PC-3 (cell line): ENCODE measurements at regions not wholly inside any gene's neighbourhood (a gene's known extent, or its start where the extent isn't known, plus 50 kb on each side); places are given as distances from the start of the nearest gene placed in this dataset.

Source experiments
- ATAC-seq: fragments of 200-7000 bp; cut with Tn5 transposase; 2 replicates; pipeline ENCODE4 v1.9.1; 2020; ENCODE audit warnings: mild to moderate bottlenecking, moderate library complexity
- BruUV-seq: library from RNA; stranded (reverse); fragments of 400-500 nt; replicated peaks from 2 replicates; lab custom pipeline; 2021; lab: Mats Ljungman, UMichigan
- CTCF ChIA-PET: fragments of 300-600 bp; sonication (Branson Sonifier 250); formaldehyde crosslinking; loops from one replicate; lab custom pipeline; 2022; ENCODE audit warnings: antibody characterized with exemption; lab: Charles Lee
- POLR2A ChIA-PET: fragments of 300-600 bp; sonication (Branson Sonifier 250); formaldehyde crosslinking; loops from one replicate; lab custom pipeline; 2022; ENCODE audit warnings: antibody characterized with exemption; ENCODE audit not compliant: unreplicated experiment; lab: Charles Lee
- DNase-seq: peaks from one replicate; pipeline ENCODE4 v3.0.0-alpha.2; 2015
- H2AFZ ChIP-seq: fragments of 300-600 bp; sonication (generic); 2 replicates; pipeline ENCODE4 v1.6.0; 2016; ENCODE audit warnings: antibody characterized with exemption, low read length
- H3F3A ChIP-seq: fragments of 300-600 bp; sonication (generic); one replicate; pipeline ENCODE4 v1.6.0; 2017; ENCODE audit warnings: antibody characterized with exemption, low read length, control low read depth, mild to moderate bottlenecking; ENCODE audit not compliant: unreplicated experiment
- H3K27ac ChIP-seq: fragments of 300-600 bp; sonication (generic); 2 replicates; pipeline ENCODE4 v1.5.1; 2016; ENCODE audit warnings: mild to moderate bottlenecking, low read length
- H3K27me3 ChIP-seq: fragments of 300-600 bp; sonication (generic); 2 replicates; pipeline ENCODE4 v1.6.1; 2016; ENCODE audit warnings: low read length, mixed read lengths
- H3K36me3 ChIP-seq: fragments of 300-600 bp; sonication (generic); 2 replicates; pipeline ENCODE4 v1.6.1; 2016; ENCODE audit warnings: low read depth, mixed run types, low read length, mixed read lengths
- H3K4me1 ChIP-seq: fragments of 300-600 bp; sonication (generic); 2 replicates; pipeline ENCODE4 v1.5.1; 2016; ENCODE audit warnings: low read length; ENCODE audit not compliant: insufficient read depth
- H3K4me2 ChIP-seq: fragments of 300-600 bp; sonication (generic); 2 replicates; pipeline ENCODE4 v1.6.0; 2016; ENCODE audit warnings: low read length
- H3K4me3 ChIP-seq: fragments of 300-600 bp; sonication (generic); 2 replicates; pipeline ENCODE4 v1.5.1; 2016; ENCODE audit warnings: mild to moderate bottlenecking, low read length, mixed read lengths
- H3K79me2 ChIP-seq: fragments of 300-600 bp; sonication (generic); 2 replicates; pipeline ENCODE4 v1.6.1; 2017; ENCODE audit warnings: low read length, mixed read lengths
- H3K9ac ChIP-seq: fragments of 300-600 bp; sonication (generic); 2 replicates; pipeline ENCODE4 v1.6.0; 2016; ENCODE audit warnings: mild to moderate bottlenecking, low read length
- H3K9me2 ChIP-seq: fragments of 300-600 bp; sonication (generic); replicated peaks from 2 replicates; pipeline ENCODE4 v1.6.1; 2016; ENCODE audit warnings: mixed run types, low read length, mixed read lengths
- H3K9me3 ChIP-seq: fragments of 300-600 bp; sonication (generic); 2 replicates; pipeline ENCODE4 v1.6.1; 2016; ENCODE audit warnings: low read length, mixed read lengths
- H4K20me1 ChIP-seq: fragments of 300-600 bp; sonication (generic); 2 replicates; pipeline ENCODE4 v1.6.1; 2016; ENCODE audit warnings: low read length, mixed read lengths
- EZH2 ChIP-seq: fragments of 300-600 bp; sonication (generic); IDR thresholded peaks from one replicate; pipeline ENCODE4 v1.6.1; 2017; ENCODE audit warnings: antibody characterized with exemption, mild to moderate bottlenecking, low read length; ENCODE audit not compliant: unreplicated experiment
- EZH2phosphoT487 ChIP-seq: fragments of 300-600 bp; sonication (generic); IDR thresholded peaks from 2 replicates; pipeline ENCODE4 v1.6.1; 2018; ENCODE audit warnings: mild to moderate bottlenecking, antibody characterized with exemption, low read length, borderline replicate concordance
- intact Hi-C: fragments of 100-400 bp; cut with micrococcal nuclease; formaldehyde crosslinking; loops from 2 replicates; pipeline ENCODE4 v1.9.0; 2023
- TF ChIP-seq, protein P1 (sequence below): fragments of 300-600 bp; sonication (generic); conservative IDR thresholded peaks from 2 replicates; pipeline ENCODE4 v1.5.1; 2017; ENCODE audit warnings: antibody characterized with exemption, low read depth, mild to moderate bottlenecking, low read length

DNA sequence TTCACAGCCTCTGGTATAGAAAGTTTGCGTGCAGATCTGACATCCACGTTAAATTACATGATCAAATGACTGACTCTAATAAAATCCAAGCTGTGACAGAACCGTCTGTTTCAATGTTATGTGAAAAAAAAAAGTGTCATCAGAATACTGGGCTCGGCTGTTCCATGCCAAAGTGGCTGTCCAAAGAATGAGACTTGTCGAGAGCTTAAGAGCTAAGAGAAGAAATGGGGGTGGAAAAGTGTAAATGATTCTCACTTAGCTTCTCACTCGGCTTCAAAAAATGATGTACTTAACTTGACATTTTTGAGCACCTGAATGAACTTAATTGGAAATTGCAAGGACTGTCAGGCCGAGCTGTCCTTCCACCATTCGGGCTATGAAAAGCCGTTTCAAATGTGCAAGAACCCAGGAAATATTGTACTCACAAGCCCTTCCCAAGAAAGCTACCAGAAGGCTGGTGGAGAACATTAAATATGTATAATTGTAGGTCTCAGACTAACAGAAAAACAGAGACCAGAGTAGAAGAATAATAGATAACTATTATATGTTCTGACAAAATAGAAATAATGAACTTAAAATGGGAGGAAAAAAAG is 78.0 kb downstream of the DIO3 start:
- no TSS peak for BruUV-seq
- no peak overlapping the region for H2AFZ ChIP-seq
- ATAC-seq (no peak), DNase-seq (no peak)
- H3K4me1 ChIP-seq = no peaks in the 10 kb centered on the region
- no peak overlapping the region for H3K4me3 ChIP-seq
- no peaks in the 10 kb centered on the region for H4K20me1 ChIP-seq
- CTCF ChIA-PET = no interaction called here
- no peak overlapping the region for H3K9ac ChIP-seq
- intact Hi-C loops = no loop called here
- H3K27me3 ChIP-seq = peaks cover 14% of the 10 kb centered on the region
- H3K27ac ChIP-seq = no peak overlapping the region
- no peak overlapping the region for H3K4me2 ChIP-seq
- no peaks in the 10 kb centered on the region for H3F3A ChIP-seq
- POLR2A ChIA-PET = no interaction called here
- no peak for TF ChIP-seq EZH2phosphoT487
- TF ChIP-seq EZH2 = no peak
- TF ChIP-seq, protein P1, sequence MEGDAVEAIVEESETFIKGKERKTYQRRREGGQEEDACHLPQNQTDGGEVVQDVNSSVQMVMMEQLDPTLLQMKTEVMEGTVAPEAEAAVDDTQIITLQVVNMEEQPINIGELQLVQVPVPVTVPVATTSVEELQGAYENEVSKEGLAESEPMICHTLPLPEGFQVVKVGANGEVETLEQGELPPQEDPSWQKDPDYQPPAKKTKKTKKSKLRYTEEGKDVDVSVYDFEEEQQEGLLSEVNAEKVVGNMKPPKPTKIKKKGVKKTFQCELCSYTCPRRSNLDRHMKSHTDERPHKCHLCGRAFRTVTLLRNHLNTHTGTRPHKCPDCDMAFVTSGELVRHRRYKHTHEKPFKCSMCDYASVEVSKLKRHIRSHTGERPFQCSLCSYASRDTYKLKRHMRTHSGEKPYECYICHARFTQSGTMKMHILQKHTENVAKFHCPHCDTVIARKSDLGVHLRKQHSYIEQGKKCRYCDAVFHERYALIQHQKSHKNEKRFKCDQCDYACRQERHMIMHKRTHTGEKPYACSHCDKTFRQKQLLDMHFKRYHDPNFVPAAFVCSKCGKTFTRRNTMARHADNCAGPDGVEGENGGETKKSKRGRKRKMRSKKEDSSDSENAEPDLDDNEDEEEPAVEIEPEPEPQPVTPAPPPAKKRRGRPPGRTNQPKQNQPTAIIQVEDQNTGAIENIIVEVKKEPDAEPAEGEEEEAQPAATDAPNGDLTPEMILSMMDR = no peak
- no peaks in the 10 kb centered on the region for H3K9me2 ChIP-seq
- H3K36me3 ChIP-seq = no peaks in the 10 kb centered on the region
- H3K9me3 ChIP-seq = no peaks in the 10 kb centered on the region
- H3K79me2 ChIP-seq = no peaks in the 10 kb centered on the region

DNA sequence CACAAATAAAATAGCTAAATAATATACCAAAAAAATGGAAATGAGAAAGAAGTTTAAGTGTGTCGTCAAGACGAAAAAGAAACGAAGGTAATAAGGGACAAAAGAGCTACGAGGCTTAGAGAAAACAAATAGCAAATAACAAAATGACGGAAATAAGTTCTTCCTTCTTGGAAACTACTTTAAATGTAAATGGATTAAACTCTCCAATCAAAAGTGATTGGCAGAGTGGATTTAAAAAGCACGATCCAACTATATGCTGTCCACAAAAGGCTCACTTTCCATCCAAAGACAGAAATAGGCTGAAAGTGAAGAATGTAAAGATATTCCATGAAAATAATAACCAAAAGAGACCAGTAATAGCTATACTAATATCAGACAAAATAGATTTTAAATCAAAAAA is 82.4 kb downstream of the DIO3 start:
- Histone ChIP-seq H3K36me3 (no peaks in the 10 kb centered on the region), H3F3A (no peaks in the 10 kb centered on the region), H3K4me2 (no peak overlapping the region), H3K4me1 (no peaks in the 10 kb centered on the region), H3K4me3 (no peak overlapping the region), H2AFZ (no peak overlapping the region), H3K9me2 (no peaks in the 10 kb centered on the region), H3K27me3 (peaks cover 12% of the 10 kb centered on the region), H4K20me1 (no peaks in the 10 kb centered on the region), H3K9me3 (0 out of 2 replicates have a peak, but pooled peaks cover 7% of the 10 kb centered on the region), H3K27ac (no peak overlapping the region), H3K9ac (no peak overlapping the region), H3K79me2 (no peaks in the 10 kb centered on the region)
- TF ChIP-seq, protein P1 = no peak
- TF ChIP-seq EZH2phosphoT487 (no peak), EZH2 (no peak)
- intact Hi-C loops = no loop called here
- ChIA-PET POLR2A (no interaction called here), CTCF (no interaction called here)
- no TSS peak for BruUV-seq
- DNase-seq (no peak), ATAC-seq (no peak)

DNA sequence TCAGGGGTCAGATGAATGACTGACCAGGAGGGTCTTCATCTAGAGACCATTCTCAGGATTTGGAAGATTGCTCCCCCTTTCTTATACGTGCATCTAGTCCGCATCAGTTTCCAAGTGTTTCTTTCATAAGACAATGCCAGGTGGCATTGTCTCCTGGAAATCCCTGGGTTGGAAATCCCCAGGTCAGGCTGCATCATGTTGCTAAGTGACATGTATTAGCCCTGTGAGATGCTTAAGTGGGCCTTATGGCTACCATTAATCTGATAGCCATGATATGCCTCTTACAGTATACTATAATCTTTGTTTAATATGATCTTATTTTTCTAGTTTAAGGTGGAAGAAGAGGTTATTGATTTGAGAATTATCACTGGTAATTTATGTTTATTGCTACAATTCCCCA is 92.8 kb downstream of the DIO3 start:
- Histone ChIP-seq H3K36me3 (no peaks in the 10 kb centered on the region), H3K4me3 (no peak overlapping the region), H3K27me3 (peaks cover 34% of the 10 kb centered on the region), H3K9me2 (no peaks in the 10 kb centered on the region), H3K4me2 (no peak overlapping the region), H3K9me3 (peaks cover 9% of the 10 kb centered on the region; the same call in 1 of the 2 replicates), H3K79me2 (no peaks in the 10 kb centered on the region), H3K27ac (no peak overlapping the region), H3F3A (no peaks in the 10 kb centered on the region), H3K9ac (no peak overlapping the region), H4K20me1 (no peaks in the 10 kb centered on the region), H2AFZ (no peak overlapping the region), H3K4me1 (peaks cover 12% of the 10 kb centered on the region)
- ChIA-PET CTCF (no interaction called here), POLR2A (no interaction called here)
- no peak for ATAC-seq
- DNase-seq = no peak
- BruUV-seq = no TSS peak
- intact Hi-C loops = no loop called here
- TF ChIP-seq EZH2phosphoT487 = no peak
- no peak for TF ChIP-seq EZH2
- TF ChIP-seq, protein P1 = no peak
